Loucy (cell line): ENCODE measurements at regions not wholly inside any gene's neighbourhood (a gene's known extent, or its start where the extent isn't known, plus 50 kb on each side); places are given as distances from the start of the nearest gene placed in this dataset.

Source experiments
- H2AFZ ChIP-seq: fragments of 200-600 bp; sonication (generic); 2 replicates; pipeline ENCODE4 v1.6.0; 2016; ENCODE audit warnings: antibody characterized with exemption, mild to moderate bottlenecking, low read length, moderate library complexity
- H3F3A ChIP-seq: fragments of 200-600 bp; 2 replicates; pipeline ENCODE4 v1.6.0; 2016; ENCODE audit warnings: antibody characterized with exemption, low read depth, mild to moderate bottlenecking
- H3K27me3 ChIP-seq: fragments of 200-600 bp; sonication (generic); 2 replicates; pipeline ENCODE4 v1.6.1; 2014; ENCODE audit warnings: low read length, mild to moderate bottlenecking; ENCODE audit not compliant: insufficient read depth, poor library complexity, severe bottlenecking
- H3K36me3 ChIP-seq: fragments of 200-600 bp; sonication (generic); 2 replicates; pipeline ENCODE4 v1.6.1; 2016; ENCODE audit warnings: low read length; ENCODE audit not compliant: insufficient read depth
- H3K4me1 ChIP-seq: fragments of 200-600 bp; sonication (generic); 2 replicates; pipeline ENCODE4 v1.5.1; 2014; ENCODE audit warnings: low read length, mild to moderate bottlenecking; ENCODE audit not compliant: insufficient read depth, poor library complexity, severe bottlenecking
- H3K4me2 ChIP-seq: fragments of 200-600 bp; sonication (generic); 2 replicates; pipeline ENCODE4 v1.6.0; 2014; ENCODE audit warnings: antibody characterized with exemption, low read length, low read depth, mild to moderate bottlenecking; ENCODE audit not compliant: poor library complexity, severe bottlenecking
- H3K4me3 ChIP-seq: fragments of 200-600 bp; sonication (generic); 2 replicates; pipeline ENCODE4 v1.5.1; 2014; ENCODE audit warnings: low read length, mild to moderate bottlenecking, mixed read lengths; ENCODE audit not compliant: poor library complexity, severe bottlenecking
- H3K79me2 ChIP-seq: fragments of 200-600 bp; sonication (generic); 2 replicates; pipeline ENCODE4 v1.6.1; 2014; ENCODE audit warnings: low read length; ENCODE audit not compliant: insufficient read depth
- H3K9ac ChIP-seq: fragments of 200-600 bp; sonication (generic); 2 replicates; pipeline ENCODE4 v1.6.0; 2014; ENCODE audit warnings: mild to moderate bottlenecking, low read depth, low read length, moderate library complexity; ENCODE audit not compliant: poor library complexity, severe bottlenecking
- H3K9me2 ChIP-seq: fragments of 200-600 bp; sonication (generic); replicated peaks from 2 replicates; pipeline ENCODE4 v1.6.1; 2016; ENCODE audit warnings: low read depth, low read length, mixed read lengths
- H3K9me3 ChIP-seq: fragments of 200-600 bp; sonication (generic); 2 replicates; pipeline ENCODE4 v1.6.1; 2014; ENCODE audit warnings: mild to moderate bottlenecking, antibody characterized with exemption, low read length, low read depth; ENCODE audit not compliant: insufficient read depth
- H4K20me1 ChIP-seq: fragments of 200-600 bp; sonication (generic); 2 replicates; pipeline ENCODE4 v1.6.0; 2014; ENCODE audit warnings: antibody characterized with exemption, low read length, mild to moderate bottlenecking; ENCODE audit not compliant: insufficient read depth, poor library complexity, severe bottlenecking
- EZH2phosphoT487 ChIP-seq: fragments of 200-600 bp; IDR thresholded peaks from 2 replicates; pipeline ENCODE4 v1.6.1; 2018; ENCODE audit warnings: antibody characterized with exemption, mild to moderate bottlenecking, moderate library complexity, borderline replicate concordance
- TF ChIP-seq, protein P1 (sequence below): fragments of 200-600 bp; sonication (generic); conservative IDR thresholded peaks from 2 replicates; pipeline ENCODE4 v1.5.1; 2014; ENCODE audit warnings: mild to moderate bottlenecking, antibody characterized with exemption, low read length

DNA sequence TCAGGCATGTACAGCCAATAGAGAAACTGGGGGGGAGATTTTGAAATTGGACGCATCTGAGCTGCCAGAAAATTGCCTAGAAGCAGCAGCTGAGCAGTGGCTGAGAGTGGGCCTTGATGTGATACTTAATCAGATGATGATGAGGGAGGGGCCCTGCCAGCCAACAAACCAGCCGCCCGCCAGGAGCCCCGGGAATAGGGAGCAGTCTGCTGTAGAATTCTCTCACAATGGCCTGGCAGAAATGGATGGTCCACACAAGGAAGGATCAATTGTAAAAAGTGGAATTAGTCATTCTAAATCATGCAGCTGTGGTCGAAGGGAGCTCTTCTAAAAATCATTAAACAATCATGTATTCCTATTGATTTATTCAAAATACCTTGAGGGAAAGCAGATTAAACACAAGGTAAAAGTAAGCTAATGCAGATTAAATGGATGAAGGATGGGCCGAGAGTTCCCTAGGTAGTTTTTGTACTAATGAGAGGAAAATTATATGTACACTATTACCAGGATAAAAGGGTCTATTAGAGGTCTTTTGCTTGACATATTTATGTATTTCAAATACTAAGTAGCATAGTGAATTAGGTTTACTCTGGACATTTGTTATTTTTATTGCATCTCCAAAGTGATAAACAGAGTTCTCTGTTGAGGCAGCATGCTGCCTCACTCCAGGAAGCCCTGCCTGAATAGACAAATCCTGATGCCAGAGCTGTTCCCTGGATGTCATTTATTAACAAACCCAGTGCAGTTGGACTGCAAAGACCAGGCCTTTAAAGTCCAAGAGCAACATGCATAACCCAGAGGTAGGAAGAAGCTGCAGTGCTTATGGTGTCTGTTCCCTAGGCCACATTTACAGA, 91.3 kb downstream of the NKX6-1 start:
- H4K20me1 ChIP-seq = no peaks in the 10 kb centered on the region
- H3K4me3 ChIP-seq = no peak overlapping the region
- no peaks in the 10 kb centered on the region for H3K9me2 ChIP-seq
- H3K4me2 ChIP-seq = no peak overlapping the region
- H2AFZ ChIP-seq = no peak overlapping the region
- H3K4me1 ChIP-seq = no peaks in the 10 kb centered on the region
- TF ChIP-seq EZH2phosphoT487 = no peak
- TF ChIP-seq, protein P1, sequence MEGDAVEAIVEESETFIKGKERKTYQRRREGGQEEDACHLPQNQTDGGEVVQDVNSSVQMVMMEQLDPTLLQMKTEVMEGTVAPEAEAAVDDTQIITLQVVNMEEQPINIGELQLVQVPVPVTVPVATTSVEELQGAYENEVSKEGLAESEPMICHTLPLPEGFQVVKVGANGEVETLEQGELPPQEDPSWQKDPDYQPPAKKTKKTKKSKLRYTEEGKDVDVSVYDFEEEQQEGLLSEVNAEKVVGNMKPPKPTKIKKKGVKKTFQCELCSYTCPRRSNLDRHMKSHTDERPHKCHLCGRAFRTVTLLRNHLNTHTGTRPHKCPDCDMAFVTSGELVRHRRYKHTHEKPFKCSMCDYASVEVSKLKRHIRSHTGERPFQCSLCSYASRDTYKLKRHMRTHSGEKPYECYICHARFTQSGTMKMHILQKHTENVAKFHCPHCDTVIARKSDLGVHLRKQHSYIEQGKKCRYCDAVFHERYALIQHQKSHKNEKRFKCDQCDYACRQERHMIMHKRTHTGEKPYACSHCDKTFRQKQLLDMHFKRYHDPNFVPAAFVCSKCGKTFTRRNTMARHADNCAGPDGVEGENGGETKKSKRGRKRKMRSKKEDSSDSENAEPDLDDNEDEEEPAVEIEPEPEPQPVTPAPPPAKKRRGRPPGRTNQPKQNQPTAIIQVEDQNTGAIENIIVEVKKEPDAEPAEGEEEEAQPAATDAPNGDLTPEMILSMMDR = no peak
- no peaks in the 10 kb centered on the region for H3K36me3 ChIP-seq
- no peak overlapping the region for H3K9ac ChIP-seq
- H3K27me3 ChIP-seq = no peaks in the 10 kb centered on the region
- no peaks in the 10 kb centered on the region for H3K79me2 ChIP-seq
- H3K9me3 ChIP-seq = no peaks in the 10 kb centered on the region
- H3F3A ChIP-seq = no peaks in the 10 kb centered on the region

DNA sequence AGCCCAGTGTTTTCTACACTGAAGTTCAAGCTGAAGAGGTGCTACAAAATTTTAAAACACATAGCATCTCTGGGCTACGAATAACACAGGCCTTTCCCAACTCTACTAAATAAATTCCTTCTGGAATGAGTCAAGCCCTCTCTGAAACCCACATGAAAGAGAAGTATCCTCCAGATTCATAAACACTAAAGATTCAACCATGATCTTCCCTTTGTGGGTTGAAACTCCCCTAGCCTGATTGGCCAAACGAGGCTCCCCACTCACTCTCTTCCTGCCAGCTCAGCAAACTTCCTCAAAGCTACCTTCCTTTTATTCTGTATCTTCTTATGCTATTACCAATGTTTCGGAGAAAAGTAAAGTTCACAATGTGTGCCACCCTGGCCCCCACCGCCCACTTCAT, 95.4 kb downstream of the NKX6-1 start:
- no peak overlapping the region for H3K4me3 ChIP-seq
- TF ChIP-seq EZH2phosphoT487 = no peak
- TF ChIP-seq, protein P1 = no peak
- H3K9me3 ChIP-seq = no peaks in the 10 kb centered on the region
- no peaks in the 10 kb centered on the region for H3K79me2 ChIP-seq
- H3K36me3 ChIP-seq = no peaks in the 10 kb centered on the region
- H3K9me2 ChIP-seq = no peaks in the 10 kb centered on the region
- H3K4me2 ChIP-seq = no peak overlapping the region
- no peaks in the 10 kb centered on the region for H3K27me3 ChIP-seq
- no peaks in the 10 kb centered on the region for H3F3A ChIP-seq
- no peaks in the 10 kb centered on the region for H4K20me1 ChIP-seq
- no peaks in the 10 kb centered on the region for H3K4me1 ChIP-seq
- no peak overlapping the region for H3K9ac ChIP-seq
- H2AFZ ChIP-seq = no peak overlapping the region

DNA sequence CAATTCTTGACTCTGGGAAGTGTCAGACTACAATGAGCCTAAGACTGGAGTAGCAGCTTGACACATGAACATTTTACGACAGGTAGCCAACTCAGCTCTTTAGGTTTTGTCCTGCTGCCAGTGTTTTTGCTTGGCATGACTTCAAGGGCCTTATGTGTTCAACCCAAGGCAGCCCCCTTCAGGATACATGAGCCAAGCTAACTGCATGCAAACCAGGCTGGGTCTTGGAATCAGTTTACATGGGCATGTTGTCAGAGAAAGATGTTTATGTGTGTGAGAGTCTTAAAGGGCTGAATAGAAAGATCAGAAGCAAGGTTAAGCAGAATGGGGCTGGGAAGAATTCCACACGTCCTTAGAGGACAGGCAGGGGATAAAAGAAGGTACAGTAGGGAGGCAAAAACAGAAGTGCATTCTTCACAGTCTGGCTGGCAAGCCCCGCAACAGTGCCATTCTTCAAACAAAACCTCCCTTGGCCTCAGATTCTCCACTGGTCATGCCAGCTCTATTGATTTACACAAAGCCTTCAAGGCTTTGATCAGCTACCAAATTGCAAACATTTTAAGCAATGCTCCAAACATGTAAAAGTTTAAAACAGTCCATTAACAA, 97.3 kb downstream of the NKX6-1 start:
- Histone ChIP-seq H3F3A (no peaks in the 10 kb centered on the region), H3K9ac (no peak overlapping the region), H3K4me2 (no peak overlapping the region), H3K4me1 (no peaks in the 10 kb centered on the region), H3K9me2 (no peaks in the 10 kb centered on the region), H3K79me2 (no peaks in the 10 kb centered on the region), H3K36me3 (no peaks in the 10 kb centered on the region), H3K4me3 (no peak overlapping the region), H3K9me3 (no peaks in the 10 kb centered on the region), H2AFZ (no peak overlapping the region), H3K27me3 (no peaks in the 10 kb centered on the region), H4K20me1 (no peaks in the 10 kb centered on the region)
- TF ChIP-seq, protein P1 = no peak
- no peak for TF ChIP-seq EZH2phosphoT487
